Neural progenitor cell (in vitro differentiated cells): ENCODE measurements at regions not wholly inside any gene's neighbourhood (a gene's known extent, or its start where the extent isn't known, plus 50 kb on each side); places are given as distances from the start of the nearest gene placed in this dataset.

ENCODE experiments used
- CTCF ChIP-seq: fragments of 200-600 bp; sonication (generic); IDR thresholded peaks from 2 replicates; pipeline ENCODE4 v1.5.1; 2017; ENCODE audit warnings: antibody characterized with exemption, mild to moderate bottlenecking
- EZH2 ChIP-seq: fragments of 200-600 bp; sonication (generic); IDR thresholded peaks from 2 replicates; pipeline ENCODE4 v1.6.1; 2017; ENCODE audit warnings: antibody characterized with exemption, mild to moderate bottlenecking, moderate library complexity
- EZH2phosphoT487 ChIP-seq: fragments of 200-600 bp; sonication (generic); IDR thresholded peaks from 2 replicates; pipeline ENCODE4 v1.6.1; 2017; ENCODE audit warnings: antibody characterized with exemption

GRCh38 chr14:21852775-21853174 lies 179.2 kb upstream of the OR4E1 start:
- TF ChIP-seq CTCF (no peak), EZH2 (no peak), EZH2phosphoT487 (no peak)
